HG03175 (cell line): ENCODE measurements at regions not wholly inside any gene's neighbourhood (a gene's known extent, or its start where the extent isn't known, plus 50 kb on each side); places are given as distances from the start of the nearest gene placed in this dataset.
A peak's percentile ranks its signal among the peaks of the same experiment; 100 is the strongest.

Experiments used
- ATAC-seq: cut with Tn5 transposase; IDR thresholded peaks from one replicate; pipeline ENCODE4 v1.9.1; 2021; ENCODE audit warnings: mild to moderate bottlenecking, moderate library complexity; ENCODE audit not compliant: unreplicated experiment

- ATAC-seq: peak; percentile 92
Measured at GRCh38 chr2:160994141-160995002, 165.9 kb upstream of the TANK start.

GRCh38 chr2:160996584-160996983 is 163.6 kb upstream of the TANK start:
- ATAC-seq: no peak

- no peak for ATAC-seq
Measured at GRCh38 chr2:161004379-161004778, 155.8 kb upstream of the TANK start.

- ATAC-seq: no peak
Measured at GRCh38 chr2:161005170-161005569, 155.1 kb upstream of the TANK start.

GRCh38 chr2:161008311-161008710 is 151.9 kb upstream of the TANK start:
- no peak for ATAC-seq

- ATAC-seq: no peak
Measured at GRCh38 chr2:161010503-161011015, 149.7 kb upstream of the TANK start.

- no peak for ATAC-seq
Measured at GRCh38 chr2:161017780-161018470, 142.3 kb upstream of the TANK start.

GRCh38 chr2:161019311-161019710 is 140.9 kb upstream of the TANK start:
- no peak for ATAC-seq

GRCh38 chr2:161020437-161020836 is 139.8 kb upstream of the TANK start:
- ATAC-seq: no peak

GRCh38 chr2:161028581-161028980 is 131.6 kb upstream of the TANK start:
- ATAC-seq: no peak

- ATAC-seq: no peak
Measured at GRCh38 chr2:161029321-161029720, 130.9 kb upstream of the TANK start.

- no peak for ATAC-seq
Measured at GRCh38 chr2:161030260-161031063, 129.8 kb upstream of the TANK start.

GRCh38 chr2:161031511-161031910 is 128.7 kb upstream of the TANK start:
- no peak for ATAC-seq

- ATAC-seq: no peak
Measured at GRCh38 chr2:161032635-161033034, 127.6 kb upstream of the TANK start.

GRCh38 chr2:161033059-161033660 is 127.1 kb upstream of the TANK start:
- no peak for ATAC-seq

- ATAC-seq: no peak
Measured at GRCh38 chr2:161036926-161037325, 123.3 kb upstream of the TANK start.

GRCh38 chr2:161039071-161039470 is 121.2 kb upstream of the TANK start:
- no peak for ATAC-seq

- no peak for ATAC-seq
Measured at GRCh38 chr2:161041356-161041755, 118.9 kb upstream of the TANK start.

- no peak for ATAC-seq
Measured at GRCh38 chr2:161042990-161043625, 117.1 kb upstream of the TANK start.

- no peak for ATAC-seq
Measured at GRCh38 chr2:161044095-161044865, 115.9 kb upstream of the TANK start.
